HG03558 (cell line): ENCODE measurements at regions not wholly inside any gene's neighbourhood (a gene's known extent, or its start where the extent isn't known, plus 50 kb on each side); places are given as distances from the start of the nearest gene placed in this dataset.
A peak's percentile ranks its signal among the peaks of the same experiment; 100 is the strongest.

Experiments
- ATAC-seq: cut with Tn5 transposase; IDR thresholded peaks from one replicate; pipeline ENCODE4 v1.9.1; 2021; ENCODE audit warnings: moderate number of reproducible peaks; ENCODE audit not compliant: unreplicated experiment; ENCODE audit errors: extremely low read depth

GRCh38 chr13:79267560-79267959 is 138.5 kb downstream of the RBM26 start:
- no peak for ATAC-seq

- peak; percentile 76 for ATAC-seq
These were observed 147.6 kb downstream of the RBM26 start for GRCh38 chr13:79258489-79258888.

- no peak for ATAC-seq
These were observed 159.5 kb downstream of the RBM26 start for GRCh38 chr13:79246578-79246949.

GRCh38 chr13:79245937-79246577 is 160.0 kb downstream of the RBM26 start:
- no peak for ATAC-seq

GRCh38 chr13:79241697-79242096 is 164.4 kb downstream of the RBM26 start:
- no peak for ATAC-seq

- no peak for ATAC-seq
These were observed 168.1 kb downstream of the RBM26 start for GRCh38 chr13:79237981-79238380.

GRCh38 chr13:79231887-79232286 is 174.2 kb downstream of the RBM26 start:
- no peak for ATAC-seq

- ATAC-seq: no peak
These were observed 176.3 kb downstream of the RBM26 start for GRCh38 chr13:79229761-79230160.

GRCh38 chr13:79228972-79229371 is 177.1 kb downstream of the RBM26 start:
- no peak for ATAC-seq

- peak; percentile 76 for ATAC-seq
These were observed 178.6 kb downstream of the RBM26 start for GRCh38 chr13:79227418-79227817.

- peak; percentile 4 for ATAC-seq
These were observed 179.1 kb downstream of the RBM26 start for GRCh38 chr13:79226938-79227337.

- ATAC-seq: no peak
These were observed 179.8 kb downstream of the RBM26 start for GRCh38 chr13:79226250-79226649.

- no peak for ATAC-seq
These were observed 180.4 kb downstream of the RBM26 start for GRCh38 chr13:79225487-79226232.

- no peak for ATAC-seq
These were observed 183.4 kb downstream of the RBM26 start for GRCh38 chr13:79222427-79223205.

- no peak for ATAC-seq
These were observed 193.9 kb downstream of the RBM26 start for GRCh38 chr13:79212064-79212619.

- ATAC-seq: no peak
These were observed 194.7 kb downstream of the RBM26 start for GRCh38 chr13:79211377-79211776.

GRCh38 chr13:79197933-79198332 is 208.1 kb downstream of the RBM26 start:
- ATAC-seq: no peak

GRCh38 chr13:79196843-79197242 is 209.2 kb downstream of the RBM26 start:
- no peak for ATAC-seq

GRCh38 chr13:79196366-79196765 is 209.7 kb downstream of the RBM26 start:
- ATAC-seq: no peak

- peak; percentile 2 for ATAC-seq
These were observed 211.3 kb downstream of the RBM26 start for GRCh38 chr13:79194727-79195126.

- ATAC-seq: peak; percentile 96
These were observed 211.8 kb downstream of the RBM26 start for GRCh38 chr13:79194272-79194671.
